HL-60 (cell line): ENCODE measurements at regions not wholly inside any gene's neighbourhood (a gene's known extent, or its start where the extent isn't known, plus 50 kb on each side); places are given as distances from the start of the nearest gene placed in this dataset.

Experiments
- DNase-seq, 2 experiments: peaks; one replicate each; pipeline ENCODE4 v3.0.0-alpha.2; 2010 to 2020; ENCODE audit warnings: low read depth in 1 of 2, low spot score in 1 of 2
- H3K27ac ChIP-seq: fragments of 250-450 bp; sonication (Bioruptor Pico); replicated peaks from 2 replicates; pipeline ENCODE4 v1.5.1; 2020; ENCODE audit warnings: mild to moderate bottlenecking, moderate library complexity
- H3K27me3 ChIP-seq: fragments of 250-450 bp; sonication (Bioruptor Pico); 2 replicates; pipeline ENCODE4 v1.5.1; 2021; ENCODE audit warnings: mild to moderate bottlenecking, moderate library complexity; ENCODE audit not compliant: insufficient read depth, poor library complexity, severe bottlenecking
- H3K4me3 ChIP-seq: replicated peaks from 2 replicates; pipeline ENCODE4 v1.5.1; 2011; ENCODE audit warnings: mild to moderate bottlenecking, control low read depth, low read length; ENCODE audit not compliant: insufficient read depth
- CTCF ChIP-seq: IDR thresholded peaks from one replicate; pipeline ENCODE4 v1.5.1; 2011; ENCODE audit warnings: low read length, control low read depth, inconsistent platforms; ENCODE audit not compliant: insufficient read depth
- GABPA ChIP-seq: IDR thresholded peaks from 2 replicates; pipeline ENCODE4 v1.6.1; 2012; ENCODE audit warnings: low read depth
- POLR2AphosphoS5 ChIP-seq: IDR thresholded peaks from 2 replicates; pipeline ENCODE4 v1.6.1; 2012; ENCODE audit warnings: low read depth
- REST ChIP-seq: IDR thresholded peaks from 2 replicates; pipeline ENCODE4 v1.6.1; 2012; ENCODE audit warnings: low read depth; ENCODE audit not compliant: insufficient replicate concordance
- SPI1 ChIP-seq: IDR thresholded peaks from 2 replicates; pipeline ENCODE4 v1.6.1; 2012; ENCODE audit warnings: low read depth, mild to moderate bottlenecking, borderline replicate concordance

GRCh38 chr2:163541943-163542342 lies 193.9 kb downstream of the FIGN start:
- DNase-seq = no peak
- no peak overlapping the region for H3K4me3 ChIP-seq
- TF ChIP-seq GABPA (no peak), SPI1 (no peak), CTCF (no peak), REST (no peak), POLR2AphosphoS5 (no peak)
- no peak overlapping the region for H3K27ac ChIP-seq
- H3K27me3 ChIP-seq = no peaks in the 10 kb centered on the region

GRCh38 chr2:163541495-163541894 lies 194.3 kb downstream of the FIGN start:
- no peak overlapping the region for H3K4me3 ChIP-seq
- H3K27ac ChIP-seq = no peak overlapping the region
- no peak for DNase-seq
- TF ChIP-seq GABPA (no peak), POLR2AphosphoS5 (no peak), REST (no peak)
- no peaks in the 10 kb centered on the region for H3K27me3 ChIP-seq

- no peaks in the 10 kb centered on the region for H3K27me3 ChIP-seq
- no peak overlapping the region for H3K27ac ChIP-seq
- no peak for DNase-seq
- TF ChIP-seq POLR2AphosphoS5 = no peak
- no peak for TF ChIP-seq CTCF
- no peak for TF ChIP-seq SPI1
- no peak for TF ChIP-seq REST
- no peak for TF ChIP-seq GABPA
- no peak overlapping the region for H3K4me3 ChIP-seq
Measured at GRCh38 chr2:163528640-163529217, 207.1 kb downstream of the FIGN start.
